ENCODE measurements at regions not wholly inside any gene's neighbourhood (a gene's known extent, or its start where the extent isn't known, plus 50 kb on each side); places are given as distances from the start of the nearest gene placed in this dataset.

DNA sequence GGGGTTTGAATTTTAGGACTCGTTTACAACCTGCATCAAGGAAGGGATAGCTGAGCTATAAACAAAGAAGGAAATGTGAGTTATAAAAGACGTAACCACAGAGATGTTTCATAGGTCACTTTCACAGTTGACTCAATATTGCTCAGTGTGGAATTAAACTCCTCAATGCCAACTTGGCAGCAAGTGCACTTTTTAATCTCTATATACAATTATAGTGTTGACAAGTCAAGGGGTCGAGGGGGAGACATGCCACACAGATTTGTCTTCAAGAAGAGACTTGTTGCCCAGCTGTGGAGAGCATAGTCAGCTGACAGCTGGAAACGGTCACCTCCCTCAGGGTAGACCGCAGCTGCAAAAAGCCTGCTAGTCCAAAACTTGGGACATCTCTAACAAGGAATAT, 163.4 kb upstream of the DMAC1 start:
- H3K4me1 ChIP-seq (ENCODE audit: insufficient read depth, low read length): peaks cover 19% of the 10 kb centered on the region
- H3K27ac ChIP-seq (ENCODE audit: low read length): no peak overlapping the region
- ATAC-seq (ENCODE audit: insufficient read depth, low read depth) (no peak), DNase-seq (no peak)
- no peaks in the 10 kb centered on the region for H4K20me1 ChIP-seq (ENCODE audit: insufficient read depth, low read length)
- no peak overlapping the region for H3K4me3 ChIP-seq (ENCODE audit: low read depth in 1 of 2, low read length in 2 of 2)
- TF ChIP-seq, protein P1, sequence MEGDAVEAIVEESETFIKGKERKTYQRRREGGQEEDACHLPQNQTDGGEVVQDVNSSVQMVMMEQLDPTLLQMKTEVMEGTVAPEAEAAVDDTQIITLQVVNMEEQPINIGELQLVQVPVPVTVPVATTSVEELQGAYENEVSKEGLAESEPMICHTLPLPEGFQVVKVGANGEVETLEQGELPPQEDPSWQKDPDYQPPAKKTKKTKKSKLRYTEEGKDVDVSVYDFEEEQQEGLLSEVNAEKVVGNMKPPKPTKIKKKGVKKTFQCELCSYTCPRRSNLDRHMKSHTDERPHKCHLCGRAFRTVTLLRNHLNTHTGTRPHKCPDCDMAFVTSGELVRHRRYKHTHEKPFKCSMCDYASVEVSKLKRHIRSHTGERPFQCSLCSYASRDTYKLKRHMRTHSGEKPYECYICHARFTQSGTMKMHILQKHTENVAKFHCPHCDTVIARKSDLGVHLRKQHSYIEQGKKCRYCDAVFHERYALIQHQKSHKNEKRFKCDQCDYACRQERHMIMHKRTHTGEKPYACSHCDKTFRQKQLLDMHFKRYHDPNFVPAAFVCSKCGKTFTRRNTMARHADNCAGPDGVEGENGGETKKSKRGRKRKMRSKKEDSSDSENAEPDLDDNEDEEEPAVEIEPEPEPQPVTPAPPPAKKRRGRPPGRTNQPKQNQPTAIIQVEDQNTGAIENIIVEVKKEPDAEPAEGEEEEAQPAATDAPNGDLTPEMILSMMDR (IDR thresholded peaks at IDR 0.05; ENCODE audit: borderline replicate concordance, extremely low read depth, low read length, poor library complexity, severe bottlenecking): no peak
- no peaks in the 10 kb centered on the region for H3K9me3 ChIP-seq (ENCODE audit: insufficient read depth, low read length, severe bottlenecking)
- H3K4me2 ChIP-seq (ENCODE audit: insufficient read depth, low read length): no peak overlapping the region
- no peaks in the 10 kb centered on the region for H3K36me3 ChIP-seq (ENCODE audit: insufficient read depth, low read length)
- no peak overlapping the region for H2AFZ ChIP-seq (ENCODE audit: low read depth, low read length)
- H3K79me2 ChIP-seq (ENCODE audit: insufficient read depth, low read length): no peaks in the 10 kb centered on the region
- H3K9ac ChIP-seq (ENCODE audit: low read depth, low read length): no peak overlapping the region
- H3K27me3 ChIP-seq (ENCODE audit: insufficient read depth, low read length, poor library complexity): no peaks in the 10 kb centered on the region

DNA sequence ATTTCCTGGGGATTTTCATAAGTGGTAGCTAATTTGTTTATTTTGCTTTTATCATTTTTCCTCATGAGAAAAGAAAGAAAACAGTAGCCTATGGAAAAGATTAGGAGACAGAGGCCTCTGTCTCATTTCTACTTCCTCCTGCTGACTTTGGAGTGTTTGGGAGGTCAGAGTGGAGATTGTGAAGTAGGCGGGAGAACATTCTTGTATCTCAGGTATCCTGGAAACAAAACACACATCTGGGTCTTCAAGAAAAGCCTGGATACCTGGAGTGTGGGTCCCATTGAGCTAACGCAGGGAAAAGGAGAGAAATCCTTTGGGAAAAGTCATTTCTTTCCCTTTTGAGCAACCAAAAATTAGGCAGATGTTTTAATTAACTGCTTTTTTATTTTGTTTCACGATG, 161.5 kb upstream of the DMAC1 start:
- H3K27me3 ChIP-seq (ENCODE audit: insufficient read depth, low read length, poor library complexity): no peaks in the 10 kb centered on the region
- no peaks in the 10 kb centered on the region for H3K9me3 ChIP-seq (ENCODE audit: insufficient read depth, low read length, severe bottlenecking)
- H4K20me1 ChIP-seq (ENCODE audit: insufficient read depth, low read length): no peaks in the 10 kb centered on the region
- no peaks in the 10 kb centered on the region for H3K79me2 ChIP-seq (ENCODE audit: insufficient read depth, low read length)
- DNase-seq: no peak
- no peaks in the 10 kb centered on the region for H3K36me3 ChIP-seq (ENCODE audit: insufficient read depth, low read length)
- H3K9ac ChIP-seq (ENCODE audit: low read depth, low read length): no peak overlapping the region
- no peak overlapping the region for H3K4me2 ChIP-seq (ENCODE audit: insufficient read depth, low read length)
- no peak for TF ChIP-seq EZH2 (IDR thresholded peaks at IDR 0.05; ENCODE audit: borderline replicate concordance, low read depth, low read length, severe bottlenecking)
- TF ChIP-seq, protein P1 (IDR thresholded peaks at IDR 0.05; ENCODE audit: borderline replicate concordance, extremely low read depth, low read length, poor library complexity, severe bottlenecking): no peak
- peaks cover 7% of the 10 kb centered on the region for H3K4me1 ChIP-seq (ENCODE audit: insufficient read depth, low read length)
- H2AFZ ChIP-seq (ENCODE audit: low read depth, low read length): no peak overlapping the region
- no peak overlapping the region for H3K4me3 ChIP-seq (ENCODE audit: low read depth in 1 of 2, low read length in 2 of 2)
- ATAC-seq (ENCODE audit: insufficient read depth, low read depth): no peak
- H3K27ac ChIP-seq (ENCODE audit: low read length): no peak overlapping the region

DNA sequence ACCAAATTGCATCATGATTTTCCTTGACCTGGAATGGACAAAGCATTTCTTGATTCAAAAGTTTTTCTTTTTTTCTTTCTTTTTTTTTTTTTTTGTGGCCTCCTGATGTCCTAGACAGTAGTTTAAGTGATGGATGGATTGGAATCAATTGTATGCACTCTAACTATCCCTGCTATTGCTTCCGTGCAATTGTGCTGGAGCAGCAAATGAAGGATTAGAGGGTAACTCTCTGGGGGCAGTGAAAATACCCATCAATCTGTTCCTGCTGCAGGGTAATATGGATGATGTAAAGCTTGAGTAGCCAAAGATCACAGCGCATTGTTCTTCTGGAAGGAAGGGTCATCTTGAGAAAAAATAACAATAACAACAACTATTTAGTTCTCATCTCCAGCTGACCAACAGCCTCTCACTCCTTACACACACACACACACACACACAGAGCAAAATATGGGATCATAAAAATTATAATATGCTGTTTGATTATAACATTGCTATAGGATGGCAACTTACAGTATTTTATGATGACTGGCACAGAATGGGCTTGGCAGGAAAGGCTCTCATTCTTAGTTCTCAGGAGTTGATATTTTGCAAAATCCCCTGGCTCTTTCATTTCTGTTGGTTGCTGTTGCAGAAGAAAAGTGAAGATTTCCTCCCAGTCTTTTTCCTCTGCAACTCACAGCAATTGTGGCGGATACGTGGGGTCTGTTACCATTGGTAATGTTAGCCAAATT, 160.9 kb upstream of the DMAC1 start:
- H3K9ac ChIP-seq (ENCODE audit: low read depth, low read length): no peak overlapping the region
- no peaks in the 10 kb centered on the region for H3K36me3 ChIP-seq (ENCODE audit: insufficient read depth, low read length)
- H3K4me1 ChIP-seq (ENCODE audit: insufficient read depth, low read length): peaks cover 8% of the 10 kb centered on the region
- H3K27me3 ChIP-seq (ENCODE audit: insufficient read depth, low read length, poor library complexity): no peaks in the 10 kb centered on the region
- H3K4me3 ChIP-seq (ENCODE audit: low read depth in 1 of 2, low read length in 2 of 2): no peak overlapping the region
- H3K27ac ChIP-seq (ENCODE audit: low read length): no peak overlapping the region
- H3K79me2 ChIP-seq (ENCODE audit: insufficient read depth, low read length): no peaks in the 10 kb centered on the region
- ATAC-seq (ENCODE audit: insufficient read depth, low read depth): no peak
- no peaks in the 10 kb centered on the region for H3K9me3 ChIP-seq (ENCODE audit: insufficient read depth, low read length, severe bottlenecking)
- no peaks in the 10 kb centered on the region for H4K20me1 ChIP-seq (ENCODE audit: insufficient read depth, low read length)
- DNase-seq: no peak
- no peak for TF ChIP-seq EZH2 (IDR thresholded peaks at IDR 0.05; ENCODE audit: borderline replicate concordance, low read depth, low read length, severe bottlenecking)
- H2AFZ ChIP-seq (ENCODE audit: low read depth, low read length): no peak overlapping the region
- no peak overlapping the region for H3K4me2 ChIP-seq (ENCODE audit: insufficient read depth, low read length)

DNA sequence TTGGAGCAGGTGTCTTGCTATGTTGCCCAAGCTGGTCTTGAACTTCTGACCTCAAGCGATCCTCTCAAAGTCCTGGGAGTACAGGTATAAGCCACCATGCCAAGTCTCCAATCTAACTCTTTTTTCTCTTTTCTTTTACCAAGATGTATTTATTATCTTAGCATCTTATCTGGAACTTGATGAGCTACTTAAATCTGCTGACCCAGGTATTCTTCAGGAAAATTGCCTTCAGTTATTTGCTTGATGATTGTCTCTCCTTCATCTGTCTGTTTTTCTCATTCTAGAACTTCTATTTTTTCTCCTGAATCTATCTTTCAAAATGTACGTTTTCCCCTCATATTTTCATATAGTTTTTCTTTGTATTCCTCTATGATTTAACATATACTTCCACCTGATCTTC, 158.2 kb upstream of the DMAC1 start:
- Histone ChIP-seq H3K9me3 (ENCODE audit: insufficient read depth, low read length, severe bottlenecking) (no peaks in the 10 kb centered on the region), H4K20me1 (ENCODE audit: insufficient read depth, low read length) (no peaks in the 10 kb centered on the region), H3K27ac (ENCODE audit: low read length) (no peak overlapping the region), H3K36me3 (ENCODE audit: insufficient read depth, low read length) (no peaks in the 10 kb centered on the region), H3K4me1 (ENCODE audit: insufficient read depth, low read length) (peaks cover 12% of the 10 kb centered on the region), H3K4me3 (ENCODE audit: low read depth in 1 of 2, low read length in 2 of 2) (no peak overlapping the region), H3K79me2 (ENCODE audit: insufficient read depth, low read length) (no peaks in the 10 kb centered on the region), H2AFZ (ENCODE audit: low read depth, low read length) (no peak overlapping the region), H3K27me3 (ENCODE audit: insufficient read depth, low read length, poor library complexity) (no peaks in the 10 kb centered on the region), H3K4me2 (ENCODE audit: insufficient read depth, low read length) (no peak overlapping the region), H3K9ac (ENCODE audit: low read depth, low read length) (no peak overlapping the region)
- no peak for DNase-seq
- TF ChIP-seq EZH2 (IDR thresholded peaks at IDR 0.05; ENCODE audit: borderline replicate concordance, low read depth, low read length, severe bottlenecking): no peak
- TF ChIP-seq, protein P1 (IDR thresholded peaks at IDR 0.05; ENCODE audit: borderline replicate concordance, extremely low read depth, low read length, poor library complexity, severe bottlenecking): no peak
- no peak for ATAC-seq (ENCODE audit: insufficient read depth, low read depth)
